C4-2B (cell line): ENCODE measurements at regions not wholly inside any gene's neighbourhood (a gene's known extent, or its start where the extent isn't known, plus 50 kb on each side); places are given as distances from the start of the nearest gene placed in this dataset.

Experiments
- H3K27ac ChIP-seq: fragments of 450-650 bp; 2 replicates; pipeline ENCODE4 v1.5.1; 2017
- ZFX ChIP-seq: fragments of 450-650 bp; IDR thresholded peaks from 2 replicates; pipeline ENCODE4 v1.6.1; 2017
- TF ChIP-seq, protein P1 (sequence below): fragments of 450-650 bp; conservative IDR thresholded peaks from 2 replicates; pipeline ENCODE4 v1.5.1; 2017; ENCODE audit warnings: mild to moderate bottlenecking

DNA sequence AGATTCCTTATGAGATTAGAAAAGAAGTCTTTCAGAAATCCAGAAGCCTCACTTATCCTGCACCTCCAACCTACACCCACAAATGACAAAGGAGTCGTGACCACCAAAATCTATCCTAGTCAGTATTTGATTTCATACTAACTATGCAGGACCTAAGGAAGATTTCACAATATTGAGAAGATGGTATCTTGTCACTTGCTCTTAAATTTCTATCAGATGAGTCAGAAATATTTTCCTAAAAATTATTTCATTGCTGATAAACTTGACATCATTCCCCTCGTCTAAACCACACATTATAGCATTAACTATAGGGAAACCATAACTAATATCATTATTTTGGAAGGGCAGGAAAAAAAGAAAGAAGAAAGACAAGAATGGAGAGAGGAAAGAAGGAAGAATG is 138.0 kb upstream of the THBS1 start:
- TF ChIP-seq, protein P1, sequence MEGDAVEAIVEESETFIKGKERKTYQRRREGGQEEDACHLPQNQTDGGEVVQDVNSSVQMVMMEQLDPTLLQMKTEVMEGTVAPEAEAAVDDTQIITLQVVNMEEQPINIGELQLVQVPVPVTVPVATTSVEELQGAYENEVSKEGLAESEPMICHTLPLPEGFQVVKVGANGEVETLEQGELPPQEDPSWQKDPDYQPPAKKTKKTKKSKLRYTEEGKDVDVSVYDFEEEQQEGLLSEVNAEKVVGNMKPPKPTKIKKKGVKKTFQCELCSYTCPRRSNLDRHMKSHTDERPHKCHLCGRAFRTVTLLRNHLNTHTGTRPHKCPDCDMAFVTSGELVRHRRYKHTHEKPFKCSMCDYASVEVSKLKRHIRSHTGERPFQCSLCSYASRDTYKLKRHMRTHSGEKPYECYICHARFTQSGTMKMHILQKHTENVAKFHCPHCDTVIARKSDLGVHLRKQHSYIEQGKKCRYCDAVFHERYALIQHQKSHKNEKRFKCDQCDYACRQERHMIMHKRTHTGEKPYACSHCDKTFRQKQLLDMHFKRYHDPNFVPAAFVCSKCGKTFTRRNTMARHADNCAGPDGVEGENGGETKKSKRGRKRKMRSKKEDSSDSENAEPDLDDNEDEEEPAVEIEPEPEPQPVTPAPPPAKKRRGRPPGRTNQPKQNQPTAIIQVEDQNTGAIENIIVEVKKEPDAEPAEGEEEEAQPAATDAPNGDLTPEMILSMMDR = no peak
- no peak for TF ChIP-seq ZFX
- H3K27ac ChIP-seq = no peak overlapping the region

DNA sequence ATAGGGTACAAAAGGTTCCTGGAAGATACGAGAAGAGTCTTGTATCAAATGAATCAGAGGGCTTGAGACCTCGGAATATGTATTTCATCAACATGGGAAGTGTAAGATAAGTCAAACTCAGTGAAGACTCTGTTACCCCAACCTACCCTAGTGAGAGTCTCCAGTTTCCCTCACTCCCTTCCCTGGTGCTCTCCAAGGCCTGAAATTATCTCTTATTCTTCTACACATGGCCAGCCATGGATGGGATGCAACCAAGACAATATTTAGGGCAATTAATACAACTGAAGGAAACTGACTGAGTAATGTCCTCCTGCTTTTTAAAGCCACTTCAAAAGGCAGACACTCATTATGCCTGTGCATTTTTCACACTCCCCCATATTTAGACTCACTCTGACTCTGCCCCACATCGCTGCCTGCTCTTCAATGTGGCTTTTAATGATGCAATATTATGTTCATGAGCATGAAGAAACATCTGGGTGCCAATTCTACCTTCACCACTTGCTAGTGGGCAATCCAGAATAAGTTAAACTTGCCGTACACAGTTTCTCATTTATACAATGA is 137.1 kb upstream of the THBS1 start:
- H3K27ac ChIP-seq = no peak overlapping the region
- TF ChIP-seq ZFX = no peak
- TF ChIP-seq, protein P1 = no peak

DNA sequence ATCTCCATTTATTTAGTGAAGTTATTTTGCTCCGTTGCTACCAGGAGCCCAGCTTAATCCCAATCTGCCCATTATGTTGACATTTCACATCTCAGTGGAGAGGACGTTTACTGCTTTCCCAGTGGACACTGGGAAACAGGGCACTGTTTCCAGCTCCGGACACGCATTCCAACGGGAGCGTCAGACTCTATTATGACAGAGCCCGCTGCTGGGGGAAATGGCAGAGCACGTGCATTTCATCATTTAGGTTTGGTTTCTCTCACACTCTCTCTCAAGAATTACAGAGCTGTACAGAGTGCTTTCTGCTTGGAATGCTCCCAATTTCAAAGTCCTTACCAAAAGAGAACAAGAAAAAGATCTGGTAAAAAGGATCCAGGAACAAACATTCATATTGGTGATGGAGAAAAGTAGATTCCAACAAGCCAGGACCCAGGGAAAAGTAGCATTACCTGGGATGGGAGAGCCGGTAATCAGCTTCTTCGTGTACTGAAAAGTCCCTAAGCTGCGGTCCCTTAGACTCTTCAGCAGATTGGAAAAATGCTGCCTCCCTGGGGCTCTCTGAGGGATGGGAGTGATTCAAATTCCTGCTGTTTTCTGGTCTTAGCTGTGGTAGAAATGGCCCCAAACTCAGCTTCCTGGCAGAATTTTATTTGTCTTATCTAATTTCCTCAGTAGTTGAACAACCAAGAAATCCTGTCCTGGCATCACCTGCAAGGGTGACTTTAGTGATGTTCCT is 136.0 kb upstream of the THBS1 start:
- TF ChIP-seq ZFX = no peak
- TF ChIP-seq, protein P1 = no peak

DNA sequence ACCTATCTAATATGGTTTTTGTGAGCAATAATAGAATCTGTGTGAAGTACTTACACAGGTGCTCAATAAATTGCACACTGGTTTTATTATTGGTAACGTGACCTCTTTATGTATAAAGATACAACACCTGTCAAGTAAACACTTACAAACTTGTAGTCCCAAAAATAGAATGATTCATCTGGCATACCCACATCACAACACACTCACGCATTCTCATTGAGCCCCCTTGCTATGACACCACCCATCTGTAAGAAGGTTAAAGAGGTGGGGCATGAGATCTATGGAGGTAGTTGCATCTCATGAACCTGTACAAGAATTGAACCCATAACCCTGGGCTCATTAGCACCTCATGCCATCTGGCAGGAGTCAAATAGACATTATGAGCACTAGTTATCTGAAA is 134.9 kb upstream of the THBS1 start:
- TF ChIP-seq, protein P1 = no peak
- no peak for TF ChIP-seq ZFX
- no peak overlapping the region for H3K27ac ChIP-seq

More for the DNA sequence above, 136.0 kb upstream of the THBS1 start:
- no peak overlapping the region for H3K27ac ChIP-seq

DNA sequence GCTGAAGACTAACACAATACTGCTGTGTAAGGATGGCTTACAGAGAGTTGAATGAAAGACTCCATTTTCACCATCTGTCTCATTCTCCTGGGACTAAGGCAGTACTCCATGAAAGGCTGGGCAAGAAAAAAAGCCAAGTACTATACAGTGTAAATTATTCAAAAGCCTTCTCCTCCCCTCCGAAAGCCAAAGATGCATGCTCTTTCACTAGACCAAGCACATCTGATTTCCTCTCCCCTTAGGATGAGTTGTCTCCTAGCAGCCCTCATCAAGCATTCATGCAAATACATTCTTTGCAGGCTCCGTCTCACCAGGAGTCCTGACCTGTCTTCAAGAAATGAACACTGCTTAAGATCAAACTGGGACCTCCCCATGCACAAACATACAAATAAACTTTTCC is 133.5 kb upstream of the THBS1 start:
- H3K27ac ChIP-seq = no peak overlapping the region
- no peak for TF ChIP-seq ZFX
- TF ChIP-seq, protein P1 = no peak

DNA sequence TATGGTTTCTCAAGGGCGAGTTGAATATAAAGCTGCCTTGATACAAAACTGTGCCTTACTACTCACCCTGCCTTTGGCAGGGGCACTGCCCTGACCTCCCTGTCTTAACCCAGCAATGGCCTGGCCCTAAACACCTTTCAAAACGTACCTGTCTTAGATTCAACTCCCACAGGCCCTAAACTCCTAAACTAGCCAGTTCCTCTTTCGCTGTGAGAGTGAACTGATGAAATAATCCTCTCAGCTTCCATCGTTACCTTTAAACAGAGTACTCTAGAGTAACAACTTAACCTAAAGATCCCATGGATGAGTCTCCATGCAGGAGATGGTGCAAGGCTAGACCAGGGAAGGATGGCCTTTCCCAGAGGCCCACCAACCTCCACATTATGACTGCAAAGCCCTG is 133.0 kb upstream of the THBS1 start:
- no peak for TF ChIP-seq ZFX
- TF ChIP-seq, protein P1 = no peak
- H3K27ac ChIP-seq = peak overlapping the region; percentile 22; the same call in 1 of the 2 replicates

DNA sequence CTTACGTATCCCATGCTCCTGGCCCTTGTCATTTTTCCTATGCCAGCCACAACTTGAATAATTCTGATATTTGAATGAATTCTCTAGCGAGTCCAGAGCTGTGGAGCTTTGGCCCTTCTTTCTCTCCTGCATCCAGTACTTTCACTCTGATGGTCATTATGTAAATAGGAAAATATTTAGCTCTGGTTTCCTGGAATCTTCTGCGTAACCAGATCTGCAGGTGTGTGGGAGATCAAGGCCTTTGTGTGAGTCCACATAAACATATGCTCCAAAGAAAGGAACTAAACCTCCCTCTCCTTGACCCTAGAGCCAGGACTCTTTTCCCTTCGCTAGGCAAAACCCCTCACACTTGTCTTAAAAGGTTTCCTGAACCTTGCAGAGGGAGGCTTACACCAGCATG is 132.5 kb upstream of the THBS1 start:
- TF ChIP-seq ZFX = no peak
- TF ChIP-seq, protein P1 = no peak
- H3K27ac ChIP-seq = peak overlapping the region; percentile 22; the same call in 1 of the 2 replicates
